Adrenal gland (tissue), 9 donors: ENCODE measurements at regions not wholly inside any gene's neighbourhood (a gene's known extent, or its start where the extent isn't known, plus 50 kb on each side); places are given as distances from the start of the nearest gene placed in this dataset.
"Not testable (repeated sequence)": the region's sequence is repeated elsewhere in the genome, so short reads cannot be mapped to it uniquely, and the experiment has no call there.

Source experiments
- DNase-seq, 7 donors: peaks; one replicate each; pipeline ENCODE4 v3.0.0-alpha.2; 2019 to 2020
- H3K27ac ChIP-seq, 5 donors: fragments of 200-600 bp; sonication (generic) in 4 of 5; 1 replicate in 3 of 5; 2 replicates in 2 of 5; pipeline versions ENCODE4 v1.5.1 to v1.8.0; 2016 to 2020; ENCODE audit warnings: mild to moderate bottlenecking in 1 of 5
- H3K27me3 ChIP-seq: fragments of 200-600 bp; 2 replicates; pipeline ENCODE4 v1.8.0; 2021
- H3K36me3 ChIP-seq, 2 donors: fragments of 200-600 bp; replicated peaks in 1 of 2; 1 replicate in 1 of 2; 2 replicates in 1 of 2; pipeline versions ENCODE4 v1.5.1 to v1.8.0; 2018 to 2022
- H3K4me1 ChIP-seq, 2 donors: fragments of 200-600 bp; replicated peaks in 1 of 2; 1 replicate in 1 of 2; 2 replicates in 1 of 2; pipeline versions ENCODE4 v1.5.1 to v1.8.0; 2018 to 2021
- H3K4me3 ChIP-seq, 4 donors: fragments of 200-600 bp; sonication (generic) in 3 of 4; one replicate each; pipeline ENCODE4 v1.5.1; 2016 to 2018
- H3K9me3 ChIP-seq, 3 donors: fragments of 200-600 bp; sonication (generic) in 1 of 3; replicated peaks in 1 of 3; 1 replicate in 2 of 3; 2 replicates in 1 of 3; pipeline versions ENCODE4 v1.5.1 to v1.8.0; 2016 to 2021
- POLR2A ChIP-seq, 2 donors: fragments of 450-650 bp; IDR thresholded peaks; one replicate each; pipeline ENCODE4 v1.6.1; 2017; ENCODE audit warnings: antibody characterized with exemption in 2 of 2, mild to moderate bottlenecking in 2 of 2, moderate library complexity in 1 of 2
- WGBS, 4 donors: extraction: QIAGEN DNeasy Blood & Tissue Kit in 2 of 4; methylation state at CpG; one replicate each; pipeline versions ENCODE4 v1.1.5 to v1.1.7; 2013 to 2017; 5-methylcytosine and 5-hydroxymethylcytosine counted together
- intact Hi-C, 2 donors: fragments of 100-400 bp; cut with DNase I; formaldehyde crosslinking; loops; one replicate each; pipeline versions ENCODE4 v1.14.1 to v1.15.0; 2022 to 2023
- TF ChIP-seq, protein P1 (sequence below), 6 experiments: fragments of 450-650 bp in 4 of 6; fragments of 200-600 bp in 2 of 6; sonication (generic) in 1 of 6; IDR thresholded peaks; 1 replicate in 5 of 6; 2 replicates in 1 of 6; pipeline versions ENCODE4 v1.5.1 to v1.8.0; 2016 to 2021; ENCODE audit warnings: antibody characterized with exemption in 6 of 6, mild to moderate bottlenecking in 2 of 6, moderate library complexity in 1 of 6
- donor health status: healthy with polysubstance abuse.
- donor health status: Bipolar disorder and iron deficiency.
- donor health status: DM: yes; HTN: yes; CAD: no.
- donor health status: DM: no; HTN: no; CAD: no.
- donor health status: DM: no; HTN: no; CAD: no.

DNA sequence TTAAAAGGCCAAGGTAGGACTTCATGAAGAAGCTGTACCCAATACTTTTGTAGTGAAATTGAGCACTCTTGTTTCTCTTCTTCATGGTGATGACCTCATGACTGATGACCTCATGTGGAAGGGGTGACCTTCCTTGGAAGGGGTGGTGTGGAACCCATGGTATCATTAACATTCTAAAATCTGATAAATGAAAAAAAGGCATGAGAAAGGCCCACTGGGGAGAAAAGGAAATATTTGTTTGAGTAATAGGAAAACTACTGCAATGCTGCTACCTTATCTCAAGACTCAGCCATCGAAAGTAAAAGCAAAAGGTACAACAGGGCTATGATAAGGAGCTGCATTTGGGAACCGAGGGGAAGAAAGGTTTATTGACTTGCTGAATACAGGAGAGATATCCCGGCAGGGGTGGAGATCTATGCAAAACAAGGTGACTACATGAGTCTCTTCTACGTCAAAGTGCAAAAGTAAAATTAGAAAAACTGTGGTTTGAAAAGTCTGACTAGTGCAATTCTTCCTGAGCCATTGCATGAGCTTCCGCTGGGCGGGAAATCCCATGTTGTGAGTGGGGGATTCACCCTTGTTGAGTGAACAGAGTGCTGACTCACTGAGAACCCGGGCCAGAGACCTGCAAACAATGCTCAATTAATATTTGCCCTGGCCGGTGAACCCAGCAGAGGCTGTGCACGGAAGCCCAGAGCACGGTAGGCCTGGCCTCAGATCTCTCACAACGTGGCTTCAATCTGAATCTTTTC is 138.9 kb upstream of the RFC3 start:
- intact Hi-C loops, result no loop called here
- no peak overlapping the region for H3K4me3 ChIP-seq
- no peaks in the 10 kb centered on the region for H3K36me3 ChIP-seq
- no peaks in the 10 kb centered on the region for H3K9me3 ChIP-seq
- H3K4me1 ChIP-seq, result peaks cover 5 to 7% of the 10 kb centered on the region in 2 donors
- TF ChIP-seq, protein P1, sequence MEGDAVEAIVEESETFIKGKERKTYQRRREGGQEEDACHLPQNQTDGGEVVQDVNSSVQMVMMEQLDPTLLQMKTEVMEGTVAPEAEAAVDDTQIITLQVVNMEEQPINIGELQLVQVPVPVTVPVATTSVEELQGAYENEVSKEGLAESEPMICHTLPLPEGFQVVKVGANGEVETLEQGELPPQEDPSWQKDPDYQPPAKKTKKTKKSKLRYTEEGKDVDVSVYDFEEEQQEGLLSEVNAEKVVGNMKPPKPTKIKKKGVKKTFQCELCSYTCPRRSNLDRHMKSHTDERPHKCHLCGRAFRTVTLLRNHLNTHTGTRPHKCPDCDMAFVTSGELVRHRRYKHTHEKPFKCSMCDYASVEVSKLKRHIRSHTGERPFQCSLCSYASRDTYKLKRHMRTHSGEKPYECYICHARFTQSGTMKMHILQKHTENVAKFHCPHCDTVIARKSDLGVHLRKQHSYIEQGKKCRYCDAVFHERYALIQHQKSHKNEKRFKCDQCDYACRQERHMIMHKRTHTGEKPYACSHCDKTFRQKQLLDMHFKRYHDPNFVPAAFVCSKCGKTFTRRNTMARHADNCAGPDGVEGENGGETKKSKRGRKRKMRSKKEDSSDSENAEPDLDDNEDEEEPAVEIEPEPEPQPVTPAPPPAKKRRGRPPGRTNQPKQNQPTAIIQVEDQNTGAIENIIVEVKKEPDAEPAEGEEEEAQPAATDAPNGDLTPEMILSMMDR (IDR thresholded peaks at IDR 0.05), result no peak
- no peak for TF ChIP-seq POLR2A (IDR thresholded peaks at IDR 0.05)
- DNase-seq, result peak; percentile 38 to 68 (median 52)
- H3K27ac ChIP-seq, result peak overlapping the region in 2 of 5 donors; percentile 3 to 13
- H3K27me3 ChIP-seq, result no peaks in the 10 kb centered on the region
- WGBS, 4 donors, result 60 to 77% (median 75%) methylated on average over 11 of the region's 11 CpGs

GRCh38 chr13:33679658-33680012 is 138.3 kb upstream of the RFC3 start:
- H3K36me3 ChIP-seq, result no peaks in the 10 kb centered on the region
- peaks cover 5 to 7% of the 10 kb centered on the region in 2 donors for H3K4me1 ChIP-seq
- intact Hi-C loops, result no loop called here
- WGBS, 4 donors, result 94 to 96% (median 95%) methylated on average over 1 of the region's 1 CpG
- no peak for TF ChIP-seq POLR2A (IDR thresholded peaks at IDR 0.05)
- TF ChIP-seq, protein P1 (IDR thresholded peaks at IDR 0.05), result no peak
- no peaks in the 10 kb centered on the region for H3K9me3 ChIP-seq
- H3K4me3 ChIP-seq, result no peak overlapping the region
- no peak for DNase-seq
- peak overlapping the region in 1 of 5 donors; percentile 3 for H3K27ac ChIP-seq
- H3K27me3 ChIP-seq, result no peaks in the 10 kb centered on the region

DNA sequence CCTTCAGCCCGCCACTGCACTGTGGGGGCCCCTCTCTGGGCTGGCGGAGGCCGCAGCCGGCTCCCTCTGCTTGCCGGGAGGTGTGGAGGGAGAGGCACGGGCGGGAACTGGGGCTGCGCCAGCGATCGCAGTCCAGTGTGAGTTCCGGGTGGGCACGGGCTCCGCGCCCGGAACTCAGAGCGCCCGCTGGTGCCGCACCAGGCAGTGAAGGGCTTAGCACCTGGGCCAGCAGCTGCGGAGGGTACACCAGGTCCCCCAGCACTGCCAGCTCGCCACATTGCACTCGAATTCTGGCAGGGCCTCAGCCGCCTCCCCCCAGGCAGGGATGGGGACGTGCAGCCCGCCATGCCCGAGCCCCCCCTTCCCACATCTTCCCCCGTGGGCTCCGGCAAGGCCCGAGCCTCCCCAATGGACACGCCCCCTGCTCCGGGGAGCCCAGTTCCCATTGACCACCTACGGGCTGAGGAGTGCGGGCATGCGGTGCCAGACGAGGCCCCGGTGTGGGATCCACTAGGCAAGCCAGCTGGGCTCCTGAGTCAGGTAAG is 135.9 kb upstream of the RFC3 start:
- Histone ChIP-seq H3K27me3 (no peaks in the 10 kb centered on the region), H3K9me3 (no peaks in the 10 kb centered on the region), H3K27ac (no peak overlapping the region), H3K36me3 (no peaks in the 10 kb centered on the region), H3K4me1 (peaks cover 0 to 1% of the 10 kb centered on the region in 2 donors), H3K4me3 (no peak overlapping the region)
- WGBS, 4 donors, result 94 to 98% (median 96%) methylated on average over 24 to 35 of the region's 35 CpGs
- no peak for TF ChIP-seq POLR2A (IDR thresholded peaks at IDR 0.05)
- TF ChIP-seq, protein P1 (IDR thresholded peaks at IDR 0.05), result no peak
- no peak for DNase-seq
- intact Hi-C loops, result no loop called here

DNA sequence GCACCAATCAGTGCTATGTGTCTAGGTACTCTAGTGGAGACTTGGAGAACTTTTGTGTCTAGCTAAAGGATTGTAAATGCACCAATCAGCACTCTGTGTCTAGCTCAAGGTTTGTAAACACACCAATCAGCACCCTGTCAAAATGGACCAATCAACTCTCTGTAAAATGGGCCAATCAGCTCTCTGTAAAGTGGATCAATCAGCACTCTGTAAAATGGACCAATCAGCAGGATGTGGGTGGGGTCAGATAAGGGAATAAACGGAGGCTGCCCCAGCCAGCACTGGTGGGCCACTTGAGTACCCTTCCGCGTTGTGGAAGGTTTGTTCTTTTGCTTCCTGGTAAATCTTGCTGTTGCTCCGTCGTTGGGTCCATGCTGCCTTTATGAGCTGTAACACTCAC is 135.3 kb upstream of the RFC3 start:
- H3K9me3 ChIP-seq, DNase-seq, H3K36me3 ChIP-seq, H3K4me3 ChIP-seq, H3K4me1 ChIP-seq, H3K27me3 ChIP-seq, H3K27ac ChIP-seq, intact Hi-C loops: not testable (repeated sequence)
- WGBS, 4 donors, result 77 to 96% (median 82%) methylated on average over 5 of the region's 5 CpGs

DNA sequence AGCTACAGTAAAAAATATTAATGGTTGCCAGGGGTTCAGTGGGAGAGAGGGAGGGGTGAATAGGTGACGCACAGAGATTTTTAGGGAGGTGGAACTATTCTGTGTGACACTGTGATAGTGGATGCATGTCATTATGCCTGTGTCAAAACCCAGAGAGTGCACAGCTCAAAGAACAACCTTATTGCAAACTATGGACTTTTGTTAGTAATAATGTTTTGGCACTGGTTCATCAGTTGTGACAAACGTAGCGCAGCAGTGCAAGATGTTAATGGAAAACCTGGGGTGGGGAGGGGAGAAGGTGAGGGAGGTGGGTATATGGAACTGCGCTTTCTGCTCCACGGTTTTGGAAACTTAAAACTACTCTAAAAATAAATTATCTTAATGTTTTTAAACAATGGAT is 134.6 kb upstream of the RFC3 start:
- Histone ChIP-seq H3K4me3 (no peak overlapping the region), H3K27me3 (no peaks in the 10 kb centered on the region), H3K36me3 (no peaks in the 10 kb centered on the region), H3K27ac (no peak overlapping the region), H3K9me3 (no peaks in the 10 kb centered on the region), H3K4me1 (no peaks in the 10 kb centered on the region)
- WGBS, 4 donors, result 90% methylated on average over 5 of the region's 5 CpGs
- intact Hi-C loops, result no loop called here
- no peak for DNase-seq
- TF ChIP-seq POLR2A (IDR thresholded peaks at IDR 0.05), result no peak
- TF ChIP-seq, protein P1 (IDR thresholded peaks at IDR 0.05), result no peak
